Stimulated activated CD4-positive, alpha-beta T cell treated with anti-CD3 and anti-CD28 coated beads, Interleukin-15, amount 100 ng/mL, for 1 hour (primary cell): ENCODE measurements at regions not wholly inside any gene's neighbourhood (a gene's known extent, or its start where the extent isn't known, plus 50 kb on each side); places are given as distances from the start of the nearest gene placed in this dataset.

Source experiments
- DNase-seq, 2 donors: peaks; one replicate each; pipeline ENCODE4 v3.0.0-alpha.2; 2020; ENCODE audit warnings: low read depth in 1 of 2, low spot score in 1 of 2

GRCh38 chr22:48941903-48942575 is 885.6 kb downstream of the BRD1 start:
- DNase-seq, result no peak

GRCh38 chr22:48941033-48941902 is 886.4 kb downstream of the BRD1 start:
- no peak for DNase-seq

GRCh38 chr22:48940266-48941032 is 887.2 kb downstream of the BRD1 start:
- no peak for DNase-seq

- no peak for DNase-seq
These were observed 888.0 kb downstream of the BRD1 start for GRCh38 chr22:48939441-48940265.

GRCh38 chr22:48938741-48939140 is 888.9 kb downstream of the BRD1 start:
- no peak for DNase-seq

- no peak for DNase-seq
These were observed 890.5 kb downstream of the BRD1 start for GRCh38 chr22:48937032-48937639.

- DNase-seq, result no peak
These were observed 891.3 kb downstream of the BRD1 start for GRCh38 chr22:48936391-48936790.

- DNase-seq, result no peak
These were observed 893.2 kb downstream of the BRD1 start for GRCh38 chr22:48934446-48934845.

- DNase-seq, result no peak
These were observed 896.2 kb downstream of the BRD1 start for GRCh38 chr22:48931452-48931851.

- DNase-seq, result no peak
These were observed 898.3 kb downstream of the BRD1 start for GRCh38 chr22:48929276-48929790.

- no peak for DNase-seq
These were observed 900.1 kb downstream of the BRD1 start for GRCh38 chr22:48927591-48927990.

- DNase-seq, result no peak
These were observed 901.0 kb downstream of the BRD1 start for GRCh38 chr22:48926643-48927042.

- DNase-seq, result no peak
These were observed 901.5 kb downstream of the BRD1 start for GRCh38 chr22:48926136-48926535.

- no peak for DNase-seq
These were observed 902.2 kb downstream of the BRD1 start for GRCh38 chr22:48925450-48925849.

GRCh38 chr22:48923996-48924395 is 903.7 kb downstream of the BRD1 start:
- DNase-seq, result no peak

GRCh38 chr22:48923165-48923865 is 904.4 kb downstream of the BRD1 start:
- no peak for DNase-seq

GRCh38 chr22:48921411-48921903 is 906.2 kb downstream of the BRD1 start:
- no peak for DNase-seq

- no peak for DNase-seq
These were observed 906.9 kb downstream of the BRD1 start for GRCh38 chr22:48920776-48921241.

- DNase-seq, result no peak
These were observed 907.7 kb downstream of the BRD1 start for GRCh38 chr22:48919851-48920589.
